SK-N-SH treated with all-trans-retinoic acid at 6 μM for 48 hours (cell line): ENCODE measurements at regions not wholly inside any gene's neighbourhood (a gene's known extent, or its start where the extent isn't known, plus 50 kb on each side); places are given as distances from the start of the nearest gene placed in this dataset.
A peak's percentile ranks its signal among the peaks of the same experiment; 100 is the strongest.

ENCODE experiments used
- ATAC-seq: fragments of 200-7000 bp; cut with Tn5 transposase; 3 replicates; pipeline ENCODE4 v1.9.1; 2020; ENCODE audit warnings: mild to moderate bottlenecking, moderate library complexity
- ARNTL ChIP-seq: fragments of 450-650 bp; formaldehyde crosslinking; IDR thresholded peaks from 2 replicates; pipeline ENCODE4 v1.5.0; 2020; ENCODE audit warnings: low read depth, mild to moderate bottlenecking, moderate library complexity, borderline replicate concordance
- CSDC2 ChIP-seq: fragments of 250-450 bp; sonication (Bioruptor Pico); IDR thresholded peaks from 2 replicates; pipeline ENCODE4 v1.5.0; 2020; ENCODE audit warnings: mild to moderate bottlenecking, moderate library complexity
- ESRRG ChIP-seq: fragments of 250-450 bp; sonication (Bioruptor Pico); IDR thresholded peaks from 2 replicates; pipeline ENCODE4 v1.6.1; 2021; ENCODE audit warnings: mild to moderate bottlenecking
- GLIS3 ChIP-seq: fragments of 250-450 bp; sonication (Bioruptor Pico); IDR thresholded peaks from 2 replicates; pipeline ENCODE4 v1.5.0; 2020; ENCODE audit warnings: mild to moderate bottlenecking, moderate library complexity
- ISL1 ChIP-seq: fragments of 250-450 bp; sonication (Bioruptor Pico); IDR thresholded peaks from 2 replicates; pipeline ENCODE4 v2.1.2; 2022; ENCODE audit warnings: mild to moderate bottlenecking, moderate library complexity
- OSR1 ChIP-seq: fragments of 250-450 bp; sonication (Bioruptor Pico); IDR thresholded peaks from 2 replicates; pipeline ENCODE4 v1.8.0; 2022; ENCODE audit warnings: moderate library complexity, mild to moderate bottlenecking, inconsistent platforms
- PATZ1 ChIP-seq: fragments of 250-450 bp; sonication (Bioruptor Pico); IDR thresholded peaks from 2 replicates; pipeline ENCODE4 v1.8.0; 2020; ENCODE audit warnings: mild to moderate bottlenecking, moderate library complexity, borderline replicate concordance
- PPARA ChIP-seq: fragments of 250-450 bp; sonication (Bioruptor Pico); IDR thresholded peaks from 2 replicates; pipeline ENCODE4 v1.5.0; 2020; ENCODE audit warnings: mild to moderate bottlenecking, borderline replicate concordance
- RARB ChIP-seq: fragments of 250-450 bp; sonication (Bioruptor Pico); IDR thresholded peaks from 2 replicates; pipeline ENCODE4 v1.8.0; 2021; ENCODE audit warnings: mild to moderate bottlenecking, moderate library complexity
- SNAI2 ChIP-seq: fragments of 250-450 bp; sonication (Bioruptor Pico); IDR thresholded peaks from 2 replicates; pipeline ENCODE4 v1.5.0; 2020; ENCODE audit warnings: mild to moderate bottlenecking, moderate library complexity
- TCF4 ChIP-seq: fragments of 250-450 bp; sonication (Bioruptor Pico); IDR thresholded peaks from 2 replicates; pipeline ENCODE4 v1.8.0; 2021; ENCODE audit warnings: mild to moderate bottlenecking, moderate library complexity, borderline replicate concordance
- TOX ChIP-seq: fragments of 250-450 bp; sonication (Bioruptor Pico); IDR thresholded peaks from 2 replicates; pipeline ENCODE4 v1.8.0; 2021; ENCODE audit warnings: mild to moderate bottlenecking, moderate library complexity, borderline replicate concordance
- ZC3H10 ChIP-seq: fragments of 250-450 bp; sonication (Bioruptor Pico); IDR thresholded peaks from 2 replicates; pipeline ENCODE4 v1.5.1; 2021; ENCODE audit warnings: mild to moderate bottlenecking, moderate library complexity
- ZFP3 ChIP-seq: fragments of 250-450 bp; sonication (Bioruptor Pico); IDR thresholded peaks from 2 replicates; pipeline ENCODE4 v1.5.0; 2020; ENCODE audit warnings: mild to moderate bottlenecking, moderate library complexity
- ZFP30 ChIP-seq: fragments of 450-650 bp; formaldehyde crosslinking; IDR thresholded peaks from 2 replicates; pipeline ENCODE4 v1.5.0; 2022; ENCODE audit warnings: mild to moderate bottlenecking, moderate library complexity
- ZNF565 ChIP-seq: fragments of 450-650 bp; formaldehyde crosslinking; conservative IDR thresholded peaks from 2 replicates; pipeline ENCODE4 v1.5.0; 2020; ENCODE audit warnings: low read depth, mild to moderate bottlenecking, moderate library complexity
- ZNF8 ChIP-seq: fragments of 450-650 bp; formaldehyde crosslinking; IDR thresholded peaks from 2 replicates; pipeline ENCODE4 v1.5.0; 2020; ENCODE audit warnings: mild to moderate bottlenecking, moderate library complexity
- TF ChIP-seq, protein P1 (sequence below): fragments of 250-450 bp; sonication (Bioruptor Pico); IDR thresholded peaks from 2 replicates; pipeline ENCODE4 v1.8.0; 2021; ENCODE audit warnings: low read depth, mild to moderate bottlenecking, moderate library complexity, borderline replicate concordance
- TF ChIP-seq, protein P2 (sequence below): fragments of 250-450 bp; sonication (Bioruptor Pico); IDR thresholded peaks from 2 replicates; pipeline ENCODE4 v1.5.0; 2020; ENCODE audit warnings: mild to moderate bottlenecking, moderate library complexity
- TF ChIP-seq, protein P3 (sequence below): fragments of 250-450 bp; sonication (Bioruptor Pico); IDR thresholded peaks from 2 replicates; pipeline ENCODE4 v1.5.1; 2020; ENCODE audit warnings: low read depth, mild to moderate bottlenecking, moderate library complexity
- TF ChIP-seq, protein P4 (sequence below): fragments of 250-450 bp; sonication (Bioruptor Pico); IDR thresholded peaks from 2 replicates; pipeline ENCODE4 v1.5.1; 2021; ENCODE audit warnings: mild to moderate bottlenecking, moderate library complexity

DNA sequence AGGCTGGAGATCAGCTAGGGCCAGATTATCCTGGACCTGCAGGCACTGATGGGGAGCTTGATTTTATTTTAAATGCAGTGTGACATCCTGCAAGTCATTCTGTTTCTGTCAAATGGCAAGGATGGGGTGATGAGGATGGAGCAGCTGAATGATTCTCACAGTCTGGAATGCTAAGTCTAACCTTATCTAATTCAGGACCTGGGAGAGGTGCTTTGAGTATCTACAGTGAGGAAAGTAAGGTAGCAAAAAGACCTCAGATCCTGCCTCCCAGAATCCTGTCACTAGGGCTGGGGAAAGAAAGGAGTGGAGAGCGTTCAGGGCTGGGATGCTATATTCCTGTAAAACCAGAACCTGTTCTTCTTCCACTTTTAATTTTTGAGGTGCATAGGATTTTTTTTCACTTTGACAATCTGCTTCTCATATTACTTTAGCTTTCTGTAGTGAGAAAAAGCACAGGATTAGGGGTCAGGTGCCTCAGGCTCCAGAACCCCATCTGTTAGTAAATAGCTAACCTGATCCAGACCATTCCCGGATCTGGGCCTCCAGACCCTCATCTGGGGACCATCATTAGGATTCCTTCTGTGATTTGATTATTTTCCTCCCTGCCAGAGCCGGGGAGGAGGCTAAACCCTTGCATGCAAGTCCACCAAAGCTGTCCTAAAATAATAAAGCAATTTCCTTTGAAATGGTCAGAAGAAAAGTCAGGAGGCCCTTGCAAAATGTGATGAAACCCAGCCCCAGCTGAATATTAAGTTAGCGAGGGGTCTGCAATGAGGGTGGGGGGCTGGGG lies 54.7 kb downstream of the ASCL1 start:
- TF ChIP-seq GLIS3 (CRISPR knock-in tag) (no peak), CSDC2 (CRISPR knock-in tag) (no peak), RARB (no peak), TCF4 (peak; percentile 74; the same call in 1 of the 2 replicates)
- TF ChIP-seq, protein P1, sequence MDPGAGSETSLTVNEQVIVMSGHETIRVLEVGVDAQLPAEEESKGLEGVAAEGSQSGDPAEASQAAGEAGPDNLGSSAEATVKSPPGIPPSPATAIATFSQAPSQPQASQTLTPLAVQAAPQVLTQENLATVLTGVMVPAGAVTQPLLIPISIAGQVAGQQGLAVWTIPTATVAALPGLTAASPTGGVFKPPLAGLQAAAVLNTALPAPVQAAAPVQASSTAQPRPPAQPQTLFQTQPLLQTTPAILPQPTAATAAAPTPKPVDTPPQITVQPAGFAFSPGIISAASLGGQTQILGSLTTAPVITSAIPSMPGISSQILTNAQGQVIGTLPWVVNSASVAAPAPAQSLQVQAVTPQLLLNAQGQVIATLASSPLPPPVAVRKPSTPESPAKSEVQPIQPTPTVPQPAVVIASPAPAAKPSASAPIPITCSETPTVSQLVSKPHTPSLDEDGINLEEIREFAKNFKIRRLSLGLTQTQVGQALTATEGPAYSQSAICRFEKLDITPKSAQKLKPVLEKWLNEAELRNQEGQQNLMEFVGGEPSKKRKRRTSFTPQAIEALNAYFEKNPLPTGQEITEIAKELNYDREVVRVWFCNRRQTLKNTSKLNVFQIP: no peak
- no peak for ATAC-seq

- ATAC-seq: no peak
Observed at GRCh38 chr12:103012884-103013283, 55.4 kb downstream of the ASCL1 start.

DNA sequence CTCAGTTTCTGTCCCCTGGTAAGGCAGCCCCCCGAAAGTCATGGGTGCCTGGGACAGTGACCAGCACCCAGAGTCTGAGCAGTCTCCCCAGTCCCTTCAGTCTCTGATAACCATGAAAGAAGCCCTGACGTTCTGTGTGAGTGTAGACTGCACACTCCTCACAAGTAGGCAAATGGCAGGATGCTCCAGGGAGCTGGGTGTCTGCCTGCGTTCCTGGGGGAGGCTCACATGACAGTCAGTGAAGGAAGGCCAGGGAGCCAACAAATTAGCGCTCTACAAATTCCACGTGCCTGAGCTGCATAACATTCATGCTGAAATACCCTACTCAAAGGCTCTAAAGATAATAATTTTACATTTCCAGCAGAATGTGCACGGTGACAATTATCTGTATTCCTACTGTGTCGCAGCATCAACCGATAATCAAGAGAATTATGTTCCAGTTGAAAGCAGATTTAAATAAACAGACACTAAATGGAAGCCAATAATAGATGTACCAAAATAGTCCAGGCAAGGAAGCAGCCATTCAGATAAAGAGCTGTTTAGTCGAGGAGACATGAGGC lies 56.3 kb downstream of the ASCL1 start:
- ATAC-seq: no peak
- TF ChIP-seq SNAI2 (CRISPR knock-in tag) (no peak), ZFP30 (CRISPR knock-in tag) (no peak), ISL1 (CRISPR knock-in tag) (no peak), PPARA (CRISPR knock-in tag) (no peak), ZNF8 (CRISPR knock-in tag) (no peak)
- TF ChIP-seq, protein P2, sequence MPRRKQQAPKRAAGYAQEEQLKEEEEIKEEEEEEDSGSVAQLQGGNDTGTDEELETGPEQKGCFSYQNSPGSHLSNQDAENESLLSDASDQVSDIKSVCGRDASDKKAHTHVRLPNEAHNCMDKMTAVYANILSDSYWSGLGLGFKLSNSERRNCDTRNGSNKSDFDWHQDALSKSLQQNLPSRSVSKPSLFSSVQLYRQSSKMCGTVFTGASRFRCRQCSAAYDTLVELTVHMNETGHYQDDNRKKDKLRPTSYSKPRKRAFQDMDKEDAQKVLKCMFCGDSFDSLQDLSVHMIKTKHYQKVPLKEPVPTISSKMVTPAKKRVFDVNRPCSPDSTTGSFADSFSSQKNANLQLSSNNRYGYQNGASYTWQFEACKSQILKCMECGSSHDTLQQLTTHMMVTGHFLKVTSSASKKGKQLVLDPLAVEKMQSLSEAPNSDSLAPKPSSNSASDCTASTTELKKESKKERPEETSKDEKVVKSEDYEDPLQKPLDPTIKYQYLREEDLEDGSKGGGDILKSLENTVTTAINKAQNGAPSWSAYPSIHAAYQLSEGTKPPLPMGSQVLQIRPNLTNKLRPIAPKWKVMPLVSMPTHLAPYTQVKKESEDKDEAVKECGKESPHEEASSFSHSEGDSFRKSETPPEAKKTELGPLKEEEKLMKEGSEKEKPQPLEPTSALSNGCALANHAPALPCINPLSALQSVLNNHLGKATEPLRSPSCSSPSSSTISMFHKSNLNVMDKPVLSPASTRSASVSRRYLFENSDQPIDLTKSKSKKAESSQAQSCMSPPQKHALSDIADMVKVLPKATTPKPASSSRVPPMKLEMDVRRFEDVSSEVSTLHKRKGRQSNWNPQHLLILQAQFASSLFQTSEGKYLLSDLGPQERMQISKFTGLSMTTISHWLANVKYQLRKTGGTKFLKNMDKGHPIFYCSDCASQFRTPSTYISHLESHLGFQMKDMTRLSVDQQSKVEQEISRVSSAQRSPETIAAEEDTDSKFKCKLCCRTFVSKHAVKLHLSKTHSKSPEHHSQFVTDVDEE (CRISPR knock-in tag): no peak

More at GRCh38 chr12:103012884-103013283, 55.4 kb downstream of the ASCL1 start:
- no peak for TF ChIP-seq ZFP3 (CRISPR knock-in tag)
- TF ChIP-seq RARB: no peak
- TF ChIP-seq OSR1 (CRISPR knock-in tag): no peak
- TF ChIP-seq ZNF8 (CRISPR knock-in tag): no peak
- TF ChIP-seq, protein P3, sequence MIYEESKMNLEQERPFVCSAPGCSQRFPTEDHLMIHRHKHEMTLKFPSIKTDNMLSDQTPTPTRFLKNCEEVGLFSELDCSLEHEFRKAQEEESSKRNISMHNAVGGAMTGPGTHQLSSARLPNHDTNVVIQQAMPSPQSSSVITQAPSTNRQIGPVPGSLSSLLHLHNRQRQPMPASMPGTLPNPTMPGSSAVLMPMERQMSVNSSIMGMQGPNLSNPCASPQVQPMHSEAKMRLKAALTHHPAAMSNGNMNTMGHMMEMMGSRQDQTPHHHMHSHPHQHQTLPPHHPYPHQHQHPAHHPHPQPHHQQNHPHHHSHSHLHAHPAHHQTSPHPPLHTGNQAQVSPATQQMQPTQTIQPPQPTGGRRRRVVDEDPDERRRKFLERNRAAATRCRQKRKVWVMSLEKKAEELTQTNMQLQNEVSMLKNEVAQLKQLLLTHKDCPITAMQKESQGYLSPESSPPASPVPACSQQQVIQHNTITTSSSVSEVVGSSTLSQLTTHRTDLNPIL: no peak
- TF ChIP-seq TCF4: no peak
- TF ChIP-seq, protein P1: no peak
- TF ChIP-seq ZNF565: no peak
- TF ChIP-seq PATZ1 (CRISPR knock-in tag): no peak
- TF ChIP-seq ZFP30 (CRISPR knock-in tag): no peak
- TF ChIP-seq ARNTL (CRISPR knock-in tag): no peak
- TF ChIP-seq ISL1 (CRISPR knock-in tag): no peak
- TF ChIP-seq GLIS3 (CRISPR knock-in tag): no peak
- no peak for TF ChIP-seq CSDC2 (CRISPR knock-in tag)
- no peak for TF ChIP-seq TOX (CRISPR knock-in tag)
- no peak for TF ChIP-seq PPARA (CRISPR knock-in tag)
- no peak for TF ChIP-seq ESRRG (CRISPR knock-in tag)
- TF ChIP-seq ZC3H10 (CRISPR knock-in tag): no peak
- TF ChIP-seq, protein P4, sequence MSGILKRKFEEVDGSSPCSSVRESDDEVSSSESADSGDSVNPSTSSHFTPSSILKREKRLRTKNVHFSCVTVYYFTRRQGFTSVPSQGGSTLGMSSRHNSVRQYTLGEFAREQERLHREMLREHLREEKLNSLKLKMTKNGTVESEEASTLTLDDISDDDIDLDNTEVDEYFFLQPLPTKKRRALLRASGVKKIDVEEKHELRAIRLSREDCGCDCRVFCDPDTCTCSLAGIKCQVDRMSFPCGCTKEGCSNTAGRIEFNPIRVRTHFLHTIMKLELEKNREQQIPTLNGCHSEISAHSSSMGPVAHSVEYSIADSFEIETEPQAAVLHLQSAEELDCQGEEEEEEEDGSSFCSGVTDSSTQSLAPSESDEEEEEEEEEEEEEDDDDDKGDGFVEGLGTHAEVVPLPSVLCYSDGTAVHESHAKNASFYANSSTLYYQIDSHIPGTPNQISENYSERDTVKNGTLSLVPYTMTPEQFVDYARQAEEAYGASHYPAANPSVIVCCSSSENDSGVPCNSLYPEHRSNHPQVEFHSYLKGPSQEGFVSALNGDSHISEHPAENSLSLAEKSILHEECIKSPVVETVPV (CRISPR knock-in tag): no peak
